Adrenal gland (tissue), 5 donors: ENCODE measurements at regions not wholly inside any gene's neighbourhood (a gene's known extent, or its start where the extent isn't known, plus 50 kb on each side); places are given as distances from the start of the nearest gene placed in this dataset.

Experiments used
- CTCF ChIP-seq, 6 experiments: fragments of 450-650 bp in 4 of 6; fragments of 200-600 bp in 2 of 6; sonication (generic) in 1 of 6; IDR thresholded peaks; 1 replicate in 5 of 6; 2 replicates in 1 of 6; pipeline versions ENCODE4 v1.5.1 to v1.8.0; 2016 to 2021; ENCODE audit warnings: antibody characterized with exemption in 6 of 6, mild to moderate bottlenecking in 2 of 6, moderate library complexity in 1 of 6
- POLR2A ChIP-seq, 2 donors: fragments of 450-650 bp; IDR thresholded peaks; one replicate each; pipeline ENCODE4 v1.6.1; 2017; ENCODE audit warnings: antibody characterized with exemption in 2 of 2, mild to moderate bottlenecking in 2 of 2, moderate library complexity in 1 of 2
- donor health status: DM: no; HTN: no; CAD: no.

GRCh38 chr5:112663146-112663545 is 74.5 kb upstream of the APC start:
- TF ChIP-seq CTCF (IDR thresholded peaks at IDR 0.05): no peak
- TF ChIP-seq POLR2A (IDR thresholded peaks at IDR 0.05): no peak
